ENCODE measurements at regions not wholly inside any gene's neighbourhood (a gene's known extent, or its start where the extent isn't known, plus 50 kb on each side); places are given as distances from the start of the nearest gene placed in this dataset.
"Not testable (repeated sequence)": the region's sequence is repeated elsewhere in the genome, so short reads cannot be mapped to it uniquely, and the experiment has no call there.

GRCh38 chr15:31709479-31709878 is 320.8 kb upstream of the CHRNA7 start:
- TF ChIP-seq REST (IDR thresholded peaks at IDR 0.05; ENCODE audit: low read depth, low read length); POLR2A (IDR thresholded peaks at IDR 0.05; ENCODE audit: low read depth, low read length); NR2C1 (IDR thresholded peaks at IDR 0.05); CUX1 (IDR thresholded peaks at IDR 0.05; ENCODE audit: insufficient replicate concordance, low read depth, low read length); ZBTB33 (IDR thresholded peaks at IDR 0.05); NRF1 (conservative IDR thresholded peaks at IDR 0.05; ENCODE audit: low read depth, low read length); FOXM1 (IDR thresholded peaks at IDR 0.05; ENCODE audit: low read depth, low read length); EGR1 (IDR thresholded peaks at IDR 0.05; ENCODE audit: borderline replicate concordance in 1 of 2, low read depth in 2 of 2, low read length in 2 of 2); CTCF (IDR thresholded peaks at IDR 0.05 in 2 of 3, conservative IDR thresholded peaks at IDR 0.05 in 1 of 3; ENCODE audit: control insufficient read depth in 2 of 3, extremely low read depth in 1 of 3, insufficient read depth in 1 of 3, low read depth in 3 of 3, low read length in 3 of 3); USF1 (IDR thresholded peaks at IDR 0.05; ENCODE audit: borderline replicate concordance, extremely low read length, insufficient read depth, low read depth, low read length); RAD51 (IDR thresholded peaks at IDR 0.05); MXI1 (IDR thresholded peaks at IDR 0.05; ENCODE audit: low read depth, low read length); NR2C2 (IDR thresholded peaks at IDR 0.05; ENCODE audit: borderline replicate concordance, control insufficient read depth, insufficient read length, low read depth): not testable (repeated sequence)

Measured in GM12878 (cell line).